ENCODE measurements at regions not wholly inside any gene's neighbourhood (a gene's known extent, or its start where the extent isn't known, plus 50 kb on each side); places are given as distances from the start of the nearest gene placed in this dataset.

- no peak for DNase-seq
Observed at GRCh38 chr7:42345478-42346299, 108.7 kb upstream of the GLI3 start.

GRCh38 chr7:42344198-42344755 lies 107.3 kb upstream of the GLI3 start:
- no peak for DNase-seq

GRCh38 chr7:42342381-42342780 lies 105.4 kb upstream of the GLI3 start:
- DNase-seq: no peak

- DNase-seq: no peak
Observed at GRCh38 chr7:42340436-42340835, 103.4 kb upstream of the GLI3 start.

GRCh38 chr7:42338916-42339540 lies 102.0 kb upstream of the GLI3 start:
- DNase-seq: no peak

GRCh38 chr7:42338231-42338915 lies 101.4 kb upstream of the GLI3 start:
- DNase-seq: no peak

GRCh38 chr7:42337225-42337905 lies 100.4 kb upstream of the GLI3 start:
- DNase-seq: no peak

GRCh38 chr7:42332605-42333222 lies 95.7 kb upstream of the GLI3 start:
- no peak for DNase-seq

GRCh38 chr7:42319631-42320030 lies 82.6 kb upstream of the GLI3 start:
- no peak for DNase-seq

- DNase-seq: no peak
Observed at GRCh38 chr7:42315631-42316030, 78.6 kb upstream of the GLI3 start.

- no peak for DNase-seq
Observed at GRCh38 chr7:42315103-42315502, 78.1 kb upstream of the GLI3 start.

- DNase-seq: no peak
Observed at GRCh38 chr7:42314696-42315095, 77.7 kb upstream of the GLI3 start.

GRCh38 chr7:42311195-42311594 lies 74.2 kb upstream of the GLI3 start:
- no peak for DNase-seq

GRCh38 chr7:42292991-42293521 lies 56.0 kb upstream of the GLI3 start:
- DNase-seq: no peak

- no peak for DNase-seq
Observed at GRCh38 chr7:42289473-42289872, 52.5 kb upstream of the GLI3 start.
